GM23338 (cell line): ENCODE measurements at regions not wholly inside any gene's neighbourhood (a gene's known extent, or its start where the extent isn't known, plus 50 kb on each side); places are given as distances from the start of the nearest gene placed in this dataset.
A peak's percentile ranks its signal among the peaks of the same experiment; 100 is the strongest.

Experiments used
- ATAC-seq: fragments of 200-7000 bp; cut with Tn5 transposase; 3 replicates; pipeline ENCODE4 v1.9.1; 2020
- DNase-seq: peaks from one replicate; pipeline ENCODE4 v3.0.0-alpha.2; 2015; ENCODE audit warnings: low spot score
- H2AFZ ChIP-seq: fragments of 200-600 bp; sonication (generic); 2 replicates; pipeline ENCODE4 v1.8.0; 2016; ENCODE audit warnings: antibody characterized with exemption, mild to moderate bottlenecking, moderate library complexity
- H3F3A ChIP-seq: fragments of 200-600 bp; sonication (generic); replicated peaks from 2 replicates; pipeline ENCODE4 v1.8.0; 2017; ENCODE audit warnings: antibody characterized with exemption, mixed run types, low read depth
- H3K27ac ChIP-seq: fragments of 200-600 bp; sonication (generic); 2 replicates; pipeline ENCODE4 v1.6.1; 2016; ENCODE audit warnings: low read depth
- H3K27me3 ChIP-seq: fragments of 200-600 bp; sonication (generic); 2 replicates; pipeline ENCODE4 v1.8.0; 2016; ENCODE audit warnings: mild to moderate bottlenecking, mixed run types, moderate library complexity; ENCODE audit not compliant: insufficient read depth
- H3K36me3 ChIP-seq: fragments of 200-600 bp; sonication (generic); 2 replicates; pipeline ENCODE4 v1.8.0; 2016; ENCODE audit warnings: mild to moderate bottlenecking; ENCODE audit not compliant: insufficient read depth
- H3K4me1 ChIP-seq: fragments of 200-600 bp; sonication (generic); 2 replicates; pipeline ENCODE4 v1.8.0; 2016; ENCODE audit warnings: mild to moderate bottlenecking, moderate library complexity; ENCODE audit not compliant: insufficient read depth
- H3K4me2 ChIP-seq: fragments of 200-600 bp; sonication (generic); 2 replicates; pipeline ENCODE4 v1.7.1; 2017; ENCODE audit warnings: mixed run types
- H3K4me3 ChIP-seq: fragments of 200-600 bp; sonication (generic); 2 replicates; pipeline ENCODE4 v1.6.1; 2016; ENCODE audit warnings: mixed run types
- H3K79me2 ChIP-seq: fragments of 200-600 bp; sonication (generic); replicated peaks from 2 replicates; pipeline ENCODE4 v1.8.0; 2017; ENCODE audit warnings: mild to moderate bottlenecking; ENCODE audit not compliant: insufficient read depth
- H3K9me2 ChIP-seq: fragments of 200-600 bp; sonication (generic); 2 replicates; pipeline ENCODE4 v1.8.0; 2017; ENCODE audit not compliant: insufficient read depth
- H4K20me1 ChIP-seq: fragments of 200-600 bp; sonication (generic); replicated peaks from 2 replicates; pipeline ENCODE4 v1.8.0; 2017; ENCODE audit warnings: mild to moderate bottlenecking; ENCODE audit not compliant: insufficient read depth
- H3K27ac Mint-ChIP-seq: 2 replicates; pipeline ENCODE4 v1.8.0; 2020; ENCODE audit warnings: inconsistent platforms, mild to moderate bottlenecking, moderate library complexity, mixed read lengths
- H3K27me3 Mint-ChIP-seq: 3 replicates; pipeline ENCODE4 v1.8.0; 2022; ENCODE audit warnings: low read depth, mild to moderate bottlenecking, moderate library complexity, mixed read lengths, inconsistent platforms; ENCODE audit not compliant: insufficient read depth, poor library complexity
- H3K36me3 Mint-ChIP-seq: 3 replicates; pipeline ENCODE4 v1.8.0; 2021; ENCODE audit warnings: low read depth, mild to moderate bottlenecking, inconsistent platforms, moderate library complexity, mixed read lengths
- H3K4me1 Mint-ChIP-seq: 3 replicates; pipeline ENCODE4 v1.8.0; 2020; ENCODE audit warnings: mild to moderate bottlenecking, inconsistent platforms, mixed read lengths
- H3K4me3 Mint-ChIP-seq: 3 replicates; pipeline ENCODE4 v1.8.0; 2021; ENCODE audit warnings: moderate library complexity, mild to moderate bottlenecking, inconsistent platforms, mixed read lengths
- H3K9me3 Mint-ChIP-seq: 3 replicates; pipeline ENCODE4 v1.8.0; 2020; ENCODE audit warnings: moderate library complexity, mild to moderate bottlenecking, inconsistent platforms, mixed read lengths
- CREB1 ChIP-seq: fragments of 250-450 bp; sonication (Bioruptor Pico); IDR thresholded peaks from 2 replicates; pipeline ENCODE4 v1.5.0; 2020; ENCODE audit warnings: low read depth, mild to moderate bottlenecking, moderate library complexity
- JUNB ChIP-seq: IDR thresholded peaks from one replicate; pipeline ENCODE4 v1.6.1; 2016; ENCODE audit warnings: antibody characterized with exemption; ENCODE audit not compliant: unreplicated experiment
- POLR2AphosphoS5 ChIP-seq: IDR thresholded peaks from 2 replicates; pipeline ENCODE4 v1.6.1; 2016; ENCODE audit warnings: antibody characterized with exemption, low read depth
- STAT1 ChIP-seq: IDR thresholded peaks from one replicate; pipeline ENCODE4 v1.6.1; 2016; ENCODE audit warnings: antibody characterized with exemption; ENCODE audit not compliant: unreplicated experiment
- ZNF114 ChIP-seq: fragments of 250-450 bp; sonication (Bioruptor Pico); IDR thresholded peaks from 2 replicates; pipeline ENCODE4 v1.5.0; 2020; ENCODE audit warnings: mild to moderate bottlenecking, moderate library complexity
- ZNF331 ChIP-seq: fragments of 250-450 bp; sonication (Bioruptor Pico); IDR thresholded peaks from 2 replicates; pipeline ENCODE4 v1.5.0; 2020; ENCODE audit warnings: low read depth, mild to moderate bottlenecking, moderate library complexity
- TF ChIP-seq, protein P1 (sequence below): IDR thresholded peaks from one replicate; pipeline ENCODE4 v1.6.1; 2018; ENCODE audit warnings: antibody characterized with exemption; ENCODE audit not compliant: unreplicated experiment
- TF ChIP-seq, protein P2 (sequence below), 2 experiments: fragments of 200-600 bp in 1 of 2; sonication (generic) in 1 of 2; conservative IDR thresholded peaks; 2 replicates each; pipeline versions ENCODE4 v1.5.1 to v1.6.1; 2016 to 2017; ENCODE audit warnings: antibody characterized with exemption in 2 of 2, low read depth in 2 of 2, mild to moderate bottlenecking in 2 of 2, moderate library complexity in 1 of 2
- TF ChIP-seq, protein P3 (sequence below): IDR thresholded peaks from 2 replicates; pipeline ENCODE4 v1.6.1; 2016; ENCODE audit warnings: antibody characterized with exemption
- TF ChIP-seq, protein P4 (sequence below): fragments of 250-450 bp; sonication (Bioruptor Pico); IDR thresholded peaks from 2 replicates; pipeline ENCODE4 v1.5.0; 2020; ENCODE audit warnings: mild to moderate bottlenecking, moderate library complexity

DNA sequence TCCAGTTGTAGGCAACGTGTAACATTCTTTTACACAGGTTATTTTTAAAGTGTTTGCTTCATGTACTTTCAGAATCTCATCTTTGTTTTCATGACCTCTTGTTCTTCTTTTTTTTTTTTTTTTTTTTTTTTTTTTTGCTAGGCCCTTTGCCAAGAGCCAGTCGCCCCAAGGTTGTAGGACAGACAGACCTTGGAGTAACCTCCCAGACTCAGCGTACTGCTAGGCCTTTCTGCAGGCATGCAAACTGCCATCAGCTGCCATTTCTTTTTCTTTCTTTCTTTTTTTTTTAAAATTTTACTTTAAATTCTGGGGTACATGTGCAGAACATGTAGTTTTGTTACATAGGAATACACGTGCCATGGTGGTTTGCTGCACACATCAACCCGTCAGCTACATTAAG, 452.3 kb upstream of the MDGA2 start (continued):
- TF ChIP-seq, protein P1, sequence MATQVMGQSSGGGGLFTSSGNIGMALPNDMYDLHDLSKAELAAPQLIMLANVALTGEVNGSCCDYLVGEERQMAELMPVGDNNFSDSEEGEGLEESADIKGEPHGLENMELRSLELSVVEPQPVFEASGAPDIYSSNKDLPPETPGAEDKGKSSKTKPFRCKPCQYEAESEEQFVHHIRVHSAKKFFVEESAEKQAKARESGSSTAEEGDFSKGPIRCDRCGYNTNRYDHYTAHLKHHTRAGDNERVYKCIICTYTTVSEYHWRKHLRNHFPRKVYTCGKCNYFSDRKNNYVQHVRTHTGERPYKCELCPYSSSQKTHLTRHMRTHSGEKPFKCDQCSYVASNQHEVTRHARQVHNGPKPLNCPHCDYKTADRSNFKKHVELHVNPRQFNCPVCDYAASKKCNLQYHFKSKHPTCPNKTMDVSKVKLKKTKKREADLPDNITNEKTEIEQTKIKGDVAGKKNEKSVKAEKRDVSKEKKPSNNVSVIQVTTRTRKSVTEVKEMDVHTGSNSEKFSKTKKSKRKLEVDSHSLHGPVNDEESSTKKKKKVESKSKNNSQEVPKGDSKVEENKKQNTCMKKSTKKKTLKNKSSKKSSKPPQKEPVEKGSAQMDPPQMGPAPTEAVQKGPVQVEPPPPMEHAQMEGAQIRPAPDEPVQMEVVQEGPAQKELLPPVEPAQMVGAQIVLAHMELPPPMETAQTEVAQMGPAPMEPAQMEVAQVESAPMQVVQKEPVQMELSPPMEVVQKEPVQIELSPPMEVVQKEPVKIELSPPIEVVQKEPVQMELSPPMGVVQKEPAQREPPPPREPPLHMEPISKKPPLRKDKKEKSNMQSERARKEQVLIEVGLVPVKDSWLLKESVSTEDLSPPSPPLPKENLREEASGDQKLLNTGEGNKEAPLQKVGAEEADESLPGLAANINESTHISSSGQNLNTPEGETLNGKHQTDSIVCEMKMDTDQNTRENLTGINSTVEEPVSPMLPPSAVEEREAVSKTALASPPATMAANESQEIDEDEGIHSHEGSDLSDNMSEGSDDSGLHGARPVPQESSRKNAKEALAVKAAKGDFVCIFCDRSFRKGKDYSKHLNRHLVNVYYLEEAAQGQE, result no peak
- no peak for TF ChIP-seq CREB1 (CRISPR knock-in tag)
- no peak for TF ChIP-seq JUNB
- TF ChIP-seq ZNF114 (CRISPR knock-in tag), result no peak
- TF ChIP-seq POLR2AphosphoS5, result no peak
- TF ChIP-seq, protein P2, sequence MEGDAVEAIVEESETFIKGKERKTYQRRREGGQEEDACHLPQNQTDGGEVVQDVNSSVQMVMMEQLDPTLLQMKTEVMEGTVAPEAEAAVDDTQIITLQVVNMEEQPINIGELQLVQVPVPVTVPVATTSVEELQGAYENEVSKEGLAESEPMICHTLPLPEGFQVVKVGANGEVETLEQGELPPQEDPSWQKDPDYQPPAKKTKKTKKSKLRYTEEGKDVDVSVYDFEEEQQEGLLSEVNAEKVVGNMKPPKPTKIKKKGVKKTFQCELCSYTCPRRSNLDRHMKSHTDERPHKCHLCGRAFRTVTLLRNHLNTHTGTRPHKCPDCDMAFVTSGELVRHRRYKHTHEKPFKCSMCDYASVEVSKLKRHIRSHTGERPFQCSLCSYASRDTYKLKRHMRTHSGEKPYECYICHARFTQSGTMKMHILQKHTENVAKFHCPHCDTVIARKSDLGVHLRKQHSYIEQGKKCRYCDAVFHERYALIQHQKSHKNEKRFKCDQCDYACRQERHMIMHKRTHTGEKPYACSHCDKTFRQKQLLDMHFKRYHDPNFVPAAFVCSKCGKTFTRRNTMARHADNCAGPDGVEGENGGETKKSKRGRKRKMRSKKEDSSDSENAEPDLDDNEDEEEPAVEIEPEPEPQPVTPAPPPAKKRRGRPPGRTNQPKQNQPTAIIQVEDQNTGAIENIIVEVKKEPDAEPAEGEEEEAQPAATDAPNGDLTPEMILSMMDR (conservative IDR thresholded peaks at IDR 0.05; ENCODE audit: low read depth in 2 of 2), result no peak
- TF ChIP-seq, protein P3, sequence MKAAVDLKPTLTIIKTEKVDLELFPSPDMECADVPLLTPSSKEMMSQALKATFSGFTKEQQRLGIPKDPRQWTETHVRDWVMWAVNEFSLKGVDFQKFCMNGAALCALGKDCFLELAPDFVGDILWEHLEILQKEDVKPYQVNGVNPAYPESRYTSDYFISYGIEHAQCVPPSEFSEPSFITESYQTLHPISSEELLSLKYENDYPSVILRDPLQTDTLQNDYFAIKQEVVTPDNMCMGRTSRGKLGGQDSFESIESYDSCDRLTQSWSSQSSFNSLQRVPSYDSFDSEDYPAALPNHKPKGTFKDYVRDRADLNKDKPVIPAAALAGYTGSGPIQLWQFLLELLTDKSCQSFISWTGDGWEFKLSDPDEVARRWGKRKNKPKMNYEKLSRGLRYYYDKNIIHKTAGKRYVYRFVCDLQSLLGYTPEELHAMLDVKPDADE, result no peak
- TF ChIP-seq STAT1, result no peak

DNA sequence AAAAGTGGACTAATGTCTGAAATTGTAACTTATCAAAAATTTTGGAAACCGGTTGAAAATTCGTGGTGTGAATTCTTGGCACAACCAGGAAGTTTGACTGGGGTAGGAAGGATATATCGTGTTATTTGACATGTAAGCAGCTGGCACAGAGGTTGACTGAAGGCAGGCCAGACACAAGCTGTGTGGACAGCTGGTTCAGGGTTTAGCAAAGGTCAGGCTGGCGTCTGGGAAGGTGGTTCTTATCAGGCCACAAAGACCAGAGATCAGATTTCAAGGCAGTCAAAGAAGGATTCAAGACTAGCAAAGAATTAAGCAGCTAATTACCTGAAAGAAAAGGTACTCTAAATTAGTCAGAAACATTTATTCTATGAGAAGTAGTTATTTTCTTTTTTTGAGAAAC, 450.2 kb upstream of the MDGA2 start:
- peak; percentile 58 for DNase-seq
- Histone ChIP-seq H3K36me3 (no peaks in the 10 kb centered on the region), H3K27me3 (no peaks in the 10 kb centered on the region), H3K9me2 (no peaks in the 10 kb centered on the region), H3K4me3 (no peak overlapping the region), H3K27ac (no peak overlapping the region), H4K20me1 (no peaks in the 10 kb centered on the region), H2AFZ (no peak overlapping the region), H3K79me2 (no peaks in the 10 kb centered on the region), H3F3A (no peaks in the 10 kb centered on the region), H3K4me2 (no peak overlapping the region), H3K4me1 (no peaks in the 10 kb centered on the region)
- no peaks in the 10 kb centered on the region for H3K9me3 Mint-ChIP-seq
- TF ChIP-seq STAT1 (no peak), ZNF331 (CRISPR knock-in tag) (no peak), POLR2AphosphoS5 (no peak)
- TF ChIP-seq, protein P4, sequence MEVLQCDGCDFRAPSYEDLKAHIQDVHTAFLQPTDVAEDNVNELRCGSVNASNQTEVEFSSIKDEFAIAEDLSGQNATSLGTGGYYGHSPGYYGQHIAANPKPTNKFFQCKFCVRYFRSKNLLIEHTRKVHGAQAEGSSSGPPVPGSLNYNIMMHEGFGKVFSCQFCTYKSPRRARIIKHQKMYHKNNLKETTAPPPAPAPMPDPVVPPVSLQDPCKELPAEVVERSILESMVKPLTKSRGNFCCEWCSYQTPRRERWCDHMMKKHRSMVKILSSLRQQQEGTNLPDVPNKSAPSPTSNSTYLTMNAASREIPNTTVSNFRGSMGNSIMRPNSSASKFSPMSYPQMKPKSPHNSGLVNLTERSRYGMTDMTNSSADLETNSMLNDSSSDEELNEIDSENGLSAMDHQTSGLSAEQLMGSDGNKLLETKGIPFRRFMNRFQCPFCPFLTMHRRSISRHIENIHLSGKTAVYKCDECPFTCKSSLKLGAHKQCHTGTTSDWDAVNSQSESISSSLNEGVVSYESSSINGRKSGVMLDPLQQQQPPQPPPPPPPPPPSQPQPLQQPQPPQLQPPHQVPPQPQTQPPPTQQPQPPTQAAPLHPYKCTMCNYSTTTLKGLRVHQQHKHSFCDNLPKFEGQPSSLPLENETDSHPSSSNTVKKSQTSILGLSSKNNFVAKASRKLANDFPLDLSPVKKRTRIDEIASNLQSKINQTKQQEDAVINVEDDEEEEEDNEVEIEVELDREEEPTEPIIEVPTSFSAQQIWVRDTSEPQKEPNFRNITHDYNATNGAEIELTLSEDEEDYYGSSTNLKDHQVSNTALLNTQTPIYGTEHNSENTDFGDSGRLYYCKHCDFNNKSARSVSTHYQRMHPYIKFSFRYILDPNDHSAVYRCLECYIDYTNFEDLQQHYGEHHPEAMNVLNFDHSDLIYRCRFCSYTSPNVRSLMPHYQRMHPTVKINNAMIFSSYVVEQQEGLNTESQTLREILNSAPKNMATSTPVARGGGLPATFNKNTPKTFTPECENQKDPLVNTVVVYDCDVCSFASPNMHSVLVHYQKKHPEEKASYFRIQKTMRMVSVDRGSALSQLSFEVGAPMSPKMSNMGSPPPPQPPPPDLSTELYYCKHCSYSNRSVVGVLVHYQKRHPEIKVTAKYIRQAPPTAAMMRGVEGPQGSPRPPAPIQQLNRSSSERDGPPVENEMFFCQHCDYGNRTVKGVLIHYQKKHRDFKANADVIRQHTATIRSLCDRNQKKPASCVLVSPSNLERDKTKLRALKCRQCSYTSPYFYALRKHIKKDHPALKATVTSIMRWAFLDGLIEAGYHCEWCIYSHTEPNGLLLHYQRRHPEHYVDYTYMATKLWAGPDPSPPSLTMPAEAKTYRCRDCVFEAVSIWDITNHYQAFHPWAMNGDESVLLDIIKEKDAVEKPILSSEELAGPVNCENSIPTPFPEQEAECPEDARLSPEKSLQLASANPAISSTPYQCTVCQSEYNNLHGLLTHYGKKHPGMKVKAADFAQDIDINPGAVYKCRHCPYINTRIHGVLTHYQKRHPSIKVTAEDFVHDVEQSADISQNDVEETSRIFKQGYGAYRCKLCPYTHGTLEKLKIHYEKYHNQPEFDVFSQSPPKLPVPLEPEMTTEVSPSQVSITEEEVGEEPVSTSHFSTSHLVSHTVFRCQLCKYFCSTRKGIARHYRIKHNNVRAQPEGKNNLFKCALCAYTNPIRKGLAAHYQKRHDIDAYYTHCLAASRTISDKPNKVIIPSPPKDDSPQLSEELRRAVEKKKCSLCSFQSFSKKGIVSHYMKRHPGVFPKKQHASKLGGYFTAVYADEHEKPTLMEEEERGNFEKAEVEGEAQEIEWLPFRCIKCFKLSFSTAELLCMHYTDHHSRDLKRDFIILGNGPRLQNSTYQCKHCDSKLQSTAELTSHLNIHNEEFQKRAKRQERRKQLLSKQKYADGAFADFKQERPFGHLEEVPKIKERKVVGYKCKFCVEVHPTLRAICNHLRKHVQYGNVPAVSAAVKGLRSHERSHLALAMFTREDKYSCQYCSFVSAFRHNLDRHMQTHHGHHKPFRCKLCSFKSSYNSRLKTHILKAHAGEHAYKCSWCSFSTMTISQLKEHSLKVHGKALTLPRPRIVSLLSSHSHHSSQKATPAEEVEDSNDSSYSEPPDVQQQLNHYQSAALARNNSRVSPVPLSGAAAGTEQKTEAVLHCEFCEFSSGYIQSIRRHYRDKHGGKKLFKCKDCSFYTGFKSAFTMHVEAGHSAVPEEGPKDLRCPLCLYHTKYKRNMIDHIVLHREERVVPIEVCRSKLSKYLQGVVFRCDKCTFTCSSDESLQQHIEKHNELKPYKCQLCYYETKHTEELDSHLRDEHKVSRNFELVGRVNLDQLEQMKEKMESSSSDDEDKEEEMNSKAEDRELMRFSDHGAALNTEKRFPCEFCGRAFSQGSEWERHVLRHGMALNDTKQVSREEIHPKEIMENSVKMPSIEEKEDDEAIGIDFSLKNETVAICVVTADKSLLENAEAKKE (CRISPR knock-in tag), result no peak
- TF ChIP-seq, protein P2 (conservative IDR thresholded peaks at IDR 0.05; ENCODE audit: low read depth in 2 of 2), result no peak
- no peaks in the 10 kb centered on the region for H3K27me3 Mint-ChIP-seq
- H3K27ac Mint-ChIP-seq, result no peak overlapping the region
- H3K4me3 Mint-ChIP-seq, result no peak overlapping the region
- H3K36me3 Mint-ChIP-seq, result no peaks in the 10 kb centered on the region
- H3K4me1 Mint-ChIP-seq, result peaks cover 6% of the 10 kb centered on the region; the same call in 2 of the 3 replicates
- ATAC-seq, result peak; percentile 90
